ENCODE measurements at regions not wholly inside any gene's neighbourhood (a gene's known extent, or its start where the extent isn't known, plus 50 kb on each side); places are given as distances from the start of the nearest gene placed in this dataset.

- POLR2A ChIA-PET: no interaction called here
- Histone ChIP-seq H3K27me3 (ENCODE audit: control insufficient read depth, insufficient read depth, low read length) (no peaks in the 10 kb centered on the region), H3K9me3 (ENCODE audit: control insufficient read depth, insufficient read depth, low read length) (no peaks in the 10 kb centered on the region), H3K27ac (ENCODE audit: low read depth, low read length) (no peak overlapping the region), H3K4me3 (ENCODE audit: low read depth, low read length) (no peak overlapping the region)
- CTCF ChIA-PET: no interaction called here
- DNase-seq (ENCODE audit: low read depth, low spot score): no peak
- TF ChIP-seq CTCF (IDR thresholded peaks at IDR 0.05; ENCODE audit: low read depth, low read length): no peak
Observed at GRCh38 chr11:109884501-109884900, 208.7 kb upstream of the ZC3H12C start.

GRCh38 chr11:109885006-109885405 is 208.2 kb upstream of the ZC3H12C start:
- no peak overlapping the region for H3K27ac ChIP-seq (ENCODE audit: low read depth, low read length)
- H3K4me3 ChIP-seq (ENCODE audit: low read depth, low read length): no peak overlapping the region
- H3K9me3 ChIP-seq (ENCODE audit: control insufficient read depth, insufficient read depth, low read length): no peaks in the 10 kb centered on the region
- CTCF ChIA-PET: no interaction called here
- POLR2A ChIA-PET: no interaction called here
- H3K27me3 ChIP-seq (ENCODE audit: control insufficient read depth, insufficient read depth, low read length): no peaks in the 10 kb centered on the region
- DNase-seq (ENCODE audit: low read depth, low spot score): no peak
- no peak for TF ChIP-seq CTCF (IDR thresholded peaks at IDR 0.05; ENCODE audit: low read depth, low read length)

- Histone ChIP-seq H3K27ac (ENCODE audit: low read depth, low read length) (no peak overlapping the region), H3K4me3 (ENCODE audit: low read depth, low read length) (no peak overlapping the region), H3K27me3 (ENCODE audit: control insufficient read depth, insufficient read depth, low read length) (no peaks in the 10 kb centered on the region), H3K9me3 (ENCODE audit: control insufficient read depth, insufficient read depth, low read length) (no peaks in the 10 kb centered on the region)
- POLR2A ChIA-PET: no interaction called here
- TF ChIP-seq CTCF (IDR thresholded peaks at IDR 0.05; ENCODE audit: low read depth, low read length): no peak
- no peak for DNase-seq (ENCODE audit: low read depth, low spot score)
- CTCF ChIA-PET: no interaction called here
Observed at GRCh38 chr11:109892321-109892794, 200.8 kb upstream of the ZC3H12C start.

GRCh38 chr11:109894242-109894641 is 198.9 kb upstream of the ZC3H12C start:
- H3K27me3 ChIP-seq (ENCODE audit: control insufficient read depth, insufficient read depth, low read length): no peaks in the 10 kb centered on the region
- CTCF ChIA-PET: no interaction called here
- H3K27ac ChIP-seq (ENCODE audit: low read depth, low read length): no peak overlapping the region
- POLR2A ChIA-PET: no interaction called here
- H3K4me3 ChIP-seq (ENCODE audit: low read depth, low read length): no peak overlapping the region
- TF ChIP-seq CTCF (IDR thresholded peaks at IDR 0.05; ENCODE audit: low read depth, low read length): no peak
- DNase-seq (ENCODE audit: low read depth, low spot score): no peak
- H3K9me3 ChIP-seq (ENCODE audit: control insufficient read depth, insufficient read depth, low read length): no peaks in the 10 kb centered on the region

GRCh38 chr11:109898592-109898991 is 194.6 kb upstream of the ZC3H12C start:
- DNase-seq (ENCODE audit: low read depth, low spot score): no peak
- TF ChIP-seq CTCF (IDR thresholded peaks at IDR 0.05; ENCODE audit: low read depth, low read length): no peak

More at GRCh38 chr11:109898592-109898991, 194.6 kb upstream of the ZC3H12C start:
- Histone ChIP-seq H3K4me3 (ENCODE audit: low read depth, low read length) (no peak overlapping the region), H3K27me3 (ENCODE audit: control insufficient read depth, insufficient read depth, low read length) (no peaks in the 10 kb centered on the region), H3K9me3 (ENCODE audit: control insufficient read depth, insufficient read depth, low read length) (no peaks in the 10 kb centered on the region), H3K27ac (ENCODE audit: low read depth, low read length) (no peak overlapping the region)
- POLR2A ChIA-PET: no interaction called here
- CTCF ChIA-PET: no interaction called here
